Mammary epithelial cell (primary cell): ENCODE measurements at regions not wholly inside any gene's neighbourhood (a gene's known extent, or its start where the extent isn't known, plus 50 kb on each side); places are given as distances from the start of the nearest gene placed in this dataset.

Experiments
- EZH2 ChIP-seq: IDR thresholded peaks from 2 replicates; pipeline ENCODE4 v1.6.1; 2012; ENCODE audit warnings: low read length, inconsistent platforms, borderline replicate concordance
- TF ChIP-seq, protein P1 (sequence below), 2 donors: IDR thresholded peaks in 1 of 2; conservative IDR thresholded peaks in 1 of 2; 2 replicates each; pipeline ENCODE4 v1.5.1; 2011 to 2012; ENCODE audit warnings: inconsistent platforms in 2 of 2, low read length in 2 of 2, mild to moderate bottlenecking in 2 of 2, control low read depth in 1 of 2, low read depth in 1 of 2; ENCODE audit not compliant: insufficient read depth in 1 of 2; ENCODE audit errors: extremely low read depth in 1 of 2

DNA sequence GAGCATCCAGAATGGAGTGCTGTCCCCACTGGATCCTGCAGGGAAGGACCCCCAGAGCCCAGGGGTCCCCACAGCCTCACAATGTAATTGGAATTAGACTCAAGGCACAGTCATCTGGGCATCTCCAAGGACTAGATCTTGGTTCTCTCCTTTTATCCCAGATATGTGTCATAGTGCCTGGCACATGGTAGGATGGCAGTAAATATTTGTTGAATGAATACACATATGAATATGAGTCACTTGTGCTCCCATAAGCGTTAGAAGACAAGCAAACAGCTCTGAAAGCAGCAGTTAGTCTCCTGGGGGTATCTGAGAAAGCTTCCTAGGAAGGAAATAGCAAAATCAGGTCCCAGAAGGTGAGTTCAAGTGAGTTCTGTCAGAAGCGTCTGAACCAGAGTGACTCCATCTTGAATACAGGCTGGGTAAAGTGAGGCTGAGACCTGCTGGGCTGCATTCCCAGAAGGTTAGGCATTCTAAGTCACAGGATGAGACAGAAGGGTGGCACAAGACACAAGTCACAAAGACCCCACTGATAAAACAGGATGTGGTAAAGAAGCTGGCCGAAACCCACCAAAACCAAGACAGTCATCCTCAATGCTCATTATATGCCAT lies 234.1 kb upstream of the ID2 start:
- TF ChIP-seq, protein P1, sequence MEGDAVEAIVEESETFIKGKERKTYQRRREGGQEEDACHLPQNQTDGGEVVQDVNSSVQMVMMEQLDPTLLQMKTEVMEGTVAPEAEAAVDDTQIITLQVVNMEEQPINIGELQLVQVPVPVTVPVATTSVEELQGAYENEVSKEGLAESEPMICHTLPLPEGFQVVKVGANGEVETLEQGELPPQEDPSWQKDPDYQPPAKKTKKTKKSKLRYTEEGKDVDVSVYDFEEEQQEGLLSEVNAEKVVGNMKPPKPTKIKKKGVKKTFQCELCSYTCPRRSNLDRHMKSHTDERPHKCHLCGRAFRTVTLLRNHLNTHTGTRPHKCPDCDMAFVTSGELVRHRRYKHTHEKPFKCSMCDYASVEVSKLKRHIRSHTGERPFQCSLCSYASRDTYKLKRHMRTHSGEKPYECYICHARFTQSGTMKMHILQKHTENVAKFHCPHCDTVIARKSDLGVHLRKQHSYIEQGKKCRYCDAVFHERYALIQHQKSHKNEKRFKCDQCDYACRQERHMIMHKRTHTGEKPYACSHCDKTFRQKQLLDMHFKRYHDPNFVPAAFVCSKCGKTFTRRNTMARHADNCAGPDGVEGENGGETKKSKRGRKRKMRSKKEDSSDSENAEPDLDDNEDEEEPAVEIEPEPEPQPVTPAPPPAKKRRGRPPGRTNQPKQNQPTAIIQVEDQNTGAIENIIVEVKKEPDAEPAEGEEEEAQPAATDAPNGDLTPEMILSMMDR (conservative IDR thresholded peaks at IDR 0.05 in 1 of 2, IDR thresholded peaks at IDR 0.05 in 1 of 2; ENCODE audit: extremely low read depth in 1 of 2, insufficient read depth in 1 of 2, low read depth in 1 of 2, low read length in 2 of 2): no peak
- no peak for TF ChIP-seq EZH2
